ENCODE measurements at regions not wholly inside any gene's neighbourhood (a gene's known extent, or its start where the extent isn't known, plus 50 kb on each side); places are given as distances from the start of the nearest gene placed in this dataset.

- H3K4me1 ChIP-seq (ENCODE audit: control insufficient read depth in 1 of 2, insufficient read depth in 2 of 2, low read length in 2 of 2) = peaks cover 10 to 27% of the 10 kb centered on the region in 2 experiments; a peak in 3 of 4 replicates
- H3K9me3 ChIP-seq (ENCODE audit: control insufficient read depth in 1 of 2, insufficient read depth in 1 of 2, low read depth in 1 of 2, low read length in 2 of 2) = no peaks in the 10 kb centered on the region
- H3K4me3 ChIP-seq (replicated peaks in 1 of 2; ENCODE audit: low read depth in 1 of 2, low read length in 2 of 2) = no peak overlapping the region
- H3K4me2 ChIP-seq (ENCODE audit: low read length) = no peak overlapping the region
- DNase-seq (ENCODE audit: low read depth, low spot score) (no peak), ATAC-seq (no peak)
- BruUV-seq (replicated peaks) = no TSS peak
- intact Hi-C loops (cut with micrococcal nuclease) = no loop called here
- H3K9ac ChIP-seq (ENCODE audit: low read length) = no peak overlapping the region
- ChIA-PET POLR2A (interaction anchor here (1.1 kb wide), 1 partner anchor 9 kb away, joined by 3 read pairs; no protein-coding TSS in a partner anchor), CTCF (no interaction called here), RAD21 (ENCODE audit: low non-redundant PET in 1 of 2, low total read pairs in 2 of 2, uncharacterized antibody in 2 of 2, unreplicated experiment in 2 of 2) (no interaction called here)
- H3K27ac ChIP-seq (ENCODE audit: low read depth, low read length) = no peak overlapping the region
- TF ChIP-seq ATF3 (IDR thresholded peaks at IDR 0.05) (no peak), ZBTB33 (IDR thresholded peaks at IDR 0.05; ENCODE audit: extremely low read depth, insufficient replicate concordance, low read length) (no peak), CEBPB (IDR thresholded peaks at IDR 0.05; ENCODE audit: low read depth) (no peak), FOSL1 (IDR thresholded peaks at IDR 0.05; ENCODE audit: low read depth) (no peak), MAX (IDR thresholded peaks at IDR 0.05) (no peak), ELF1 (IDR thresholded peaks at IDR 0.05; ENCODE audit: borderline replicate concordance, low read depth) (no peak), ZFX (IDR thresholded peaks at IDR 0.05) (no peak), CBX3 (IDR thresholded peaks at IDR 0.05; ENCODE audit: low read depth) (no peak)
- H4K20me1 ChIP-seq (ENCODE audit: insufficient read depth) = no peaks in the 10 kb centered on the region
- H3K79me2 ChIP-seq (ENCODE audit: insufficient read depth, low read length) = no peaks in the 10 kb centered on the region
- H3K27me3 ChIP-seq (ENCODE audit: insufficient read depth, low read length) = no peaks in the 10 kb centered on the region
- no peaks in the 10 kb centered on the region for H3K9me2 ChIP-seq (ENCODE audit: insufficient read depth)
- H3K36me3 ChIP-seq (ENCODE audit: control insufficient read depth in 1 of 2, insufficient read depth in 2 of 2, low read length in 2 of 2) = no peaks in the 10 kb centered on the region
- no peak overlapping the region for H2AFZ ChIP-seq (ENCODE audit: low read depth, low read length, poor library complexity, severe bottlenecking)
Observed at GRCh38 chr1:40917995-40918711, 56.0 kb upstream of the CITED4 start.
